HEK293 (cell line): ENCODE measurements at regions not wholly inside any gene's neighbourhood (a gene's known extent, or its start where the extent isn't known, plus 50 kb on each side); places are given as distances from the start of the nearest gene placed in this dataset.

ENCODE experiments used
- EGR2 ChIP-seq: fragments of 450-650 bp; formaldehyde crosslinking; IDR thresholded peaks from 2 replicates; pipeline ENCODE4 v1.5.1; 2016; ENCODE audit warnings: low read depth, missing biosample characterization, missing genetic modification characterization
- PRDM1 ChIP-seq: fragments of 450-650 bp; formaldehyde crosslinking; IDR thresholded peaks from 2 replicates; pipeline ENCODE4; 2016; ENCODE audit warnings: missing biosample characterization, missing genetic modification characterization
- TRIM28 ChIP-seq: IDR thresholded peaks from 2 replicates; pipeline ENCODE4 v1.6.1; 2011; ENCODE audit warnings: low read length, control low read depth, borderline replicate concordance
- ZBTB1 ChIP-seq: fragments of 450-650 bp; formaldehyde crosslinking; IDR thresholded peaks from 2 replicates; pipeline ENCODE4 v1.5.1; 2016; ENCODE audit warnings: missing biosample characterization, missing genetic modification characterization
- ZBTB20 ChIP-seq: fragments of 450-650 bp; formaldehyde crosslinking; IDR thresholded peaks from 2 replicates; pipeline ENCODE4 v1.5.1; 2016; ENCODE audit warnings: missing biosample characterization, missing genetic modification characterization
- ZBTB48 ChIP-seq: fragments of 450-650 bp; formaldehyde crosslinking; IDR thresholded peaks from 2 replicates; pipeline ENCODE4 v1.5.1; 2016; ENCODE audit warnings: missing biosample characterization, missing genetic modification characterization
- ZBTB8A ChIP-seq: fragments of 450-650 bp; formaldehyde crosslinking; IDR thresholded peaks from 2 replicates; pipeline ENCODE4 v1.5.1; 2016; ENCODE audit warnings: missing biosample characterization, missing genetic modification characterization
- ZNF138 ChIP-seq: fragments of 450-650 bp; formaldehyde crosslinking; IDR thresholded peaks from 2 replicates; pipeline ENCODE4 v1.5.1; 2016; ENCODE audit warnings: missing biosample characterization, missing genetic modification characterization, borderline replicate concordance
- ZNF175 ChIP-seq: fragments of 450-650 bp; formaldehyde crosslinking; IDR thresholded peaks from 2 replicates; pipeline ENCODE4 v1.5.1; 2016; ENCODE audit warnings: missing biosample characterization, missing genetic modification characterization
- ZNF248 ChIP-seq: fragments of 450-650 bp; formaldehyde crosslinking; IDR thresholded peaks from 2 replicates; pipeline ENCODE4 v1.5.1; 2017; ENCODE audit warnings: missing biosample characterization, missing genetic modification characterization
- ZNF350 ChIP-seq: fragments of 450-650 bp; formaldehyde crosslinking; IDR thresholded peaks from 2 replicates; pipeline ENCODE4 v1.5.0; 2017; ENCODE audit warnings: missing biosample characterization, mild to moderate bottlenecking, missing genetic modification characterization
- TF ChIP-seq, protein P1 (sequence below): fragments of 450-650 bp; formaldehyde crosslinking; IDR thresholded peaks from 2 replicates; pipeline ENCODE4 v1.5.1; 2016; ENCODE audit warnings: missing biosample characterization, missing genetic modification characterization

DNA sequence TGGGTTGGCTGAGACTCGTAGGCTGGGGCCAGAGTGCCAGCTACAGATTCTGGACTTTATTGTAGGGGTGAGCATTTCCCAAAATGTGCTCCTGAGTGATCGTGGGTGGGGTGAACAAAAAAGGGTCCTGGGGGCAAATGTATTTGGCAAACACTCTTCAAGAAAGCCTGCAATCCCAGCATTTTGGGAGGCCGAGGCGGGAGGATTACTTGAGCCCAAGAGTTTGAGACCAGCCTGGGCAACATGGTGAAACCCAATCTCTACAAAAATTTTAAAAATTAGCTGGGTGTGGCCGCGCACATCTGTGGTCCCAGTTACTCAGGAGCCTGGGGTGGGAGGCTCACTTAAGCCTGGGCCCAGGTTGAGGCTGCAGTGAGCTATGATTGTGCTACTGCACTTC lies 55.5 kb upstream of the CDKN2AIPNL start:
- TF ChIP-seq ZBTB48 (tag by site-specific recombination) (no peak), ZBTB20 (tag by site-specific recombination) (no peak), ZNF138 (tag by site-specific recombination) (no peak), ZNF175 (tag by site-specific recombination) (no peak), ZBTB8A (tag by site-specific recombination) (no peak), ZBTB1 (tag by site-specific recombination) (no peak), ZNF248 (tag by site-specific recombination) (no peak), PRDM1 (tag by site-specific recombination) (no peak), TRIM28 (no peak), ZNF350 (tag by site-specific recombination) (no peak), EGR2 (no peak)
- TF ChIP-seq, protein P1, sequence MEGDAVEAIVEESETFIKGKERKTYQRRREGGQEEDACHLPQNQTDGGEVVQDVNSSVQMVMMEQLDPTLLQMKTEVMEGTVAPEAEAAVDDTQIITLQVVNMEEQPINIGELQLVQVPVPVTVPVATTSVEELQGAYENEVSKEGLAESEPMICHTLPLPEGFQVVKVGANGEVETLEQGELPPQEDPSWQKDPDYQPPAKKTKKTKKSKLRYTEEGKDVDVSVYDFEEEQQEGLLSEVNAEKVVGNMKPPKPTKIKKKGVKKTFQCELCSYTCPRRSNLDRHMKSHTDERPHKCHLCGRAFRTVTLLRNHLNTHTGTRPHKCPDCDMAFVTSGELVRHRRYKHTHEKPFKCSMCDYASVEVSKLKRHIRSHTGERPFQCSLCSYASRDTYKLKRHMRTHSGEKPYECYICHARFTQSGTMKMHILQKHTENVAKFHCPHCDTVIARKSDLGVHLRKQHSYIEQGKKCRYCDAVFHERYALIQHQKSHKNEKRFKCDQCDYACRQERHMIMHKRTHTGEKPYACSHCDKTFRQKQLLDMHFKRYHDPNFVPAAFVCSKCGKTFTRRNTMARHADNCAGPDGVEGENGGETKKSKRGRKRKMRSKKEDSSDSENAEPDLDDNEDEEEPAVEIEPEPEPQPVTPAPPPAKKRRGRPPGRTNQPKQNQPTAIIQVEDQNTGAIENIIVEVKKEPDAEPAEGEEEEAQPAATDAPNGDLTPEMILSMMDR (tag by site-specific recombination) = no peak
